B cell (primary cell): ENCODE measurements at regions not wholly inside any gene's neighbourhood (a gene's known extent, or its start where the extent isn't known, plus 50 kb on each side); places are given as distances from the start of the nearest gene placed in this dataset.

Experiments used
- ATAC-seq: fragments of 200-7000 bp; cut with Tn5 transposase; one replicate; pipeline ENCODE4 v1.10.0; 2021; ENCODE audit warnings: low read depth, mild to moderate bottlenecking, moderate number of reproducible peaks, moderate library complexity
- CTCF ChIA-PET: fragments of 350-600 bp; sonication (Branson Sonifier 250); formaldehyde crosslinking; loops from one replicate; lab custom pipeline; 2021; ENCODE audit warnings: antibody characterized with exemption, inconsistent platforms; lab: Charles Lee
- POLR2A ChIA-PET: fragments of 350-600 bp; sonication (Branson Sonifier 250); formaldehyde crosslinking; loops from one replicate; lab custom pipeline; 2021; ENCODE audit warnings: antibody characterized with exemption; lab: Charles Lee
- DNase-seq: peaks from one replicate; pipeline ENCODE4 v3.0.0; 2013
- H2AFZ ChIP-seq: 2 replicates; pipeline ENCODE4 v1.6.1; 2012; ENCODE audit warnings: mild to moderate bottlenecking, low read depth, low read length; ENCODE audit not compliant: insufficient read depth, poor library complexity, severe bottlenecking
- H3K27ac ChIP-seq, 2 donors: 1 replicate in 1 of 2; 2 replicates in 1 of 2; pipeline ENCODE4 v1.5.1; 2012 to 2013; ENCODE audit warnings: low read length in 2 of 2, mild to moderate bottlenecking in 2 of 2, moderate library complexity in 1 of 2
- H3K27me3 ChIP-seq, 4 experiments: fragments of 200-600 bp in 1 of 4; sonication (generic) in 1 of 4; replicated peaks in 1 of 4; 1 replicate in 2 of 4; 2 replicates in 2 of 4; pipeline versions ENCODE4 v1.6.1 to v1.7.0; 2013 to 2016; ENCODE audit warnings: low read length in 3 of 4, mild to moderate bottlenecking in 2 of 4, mixed read lengths in 1 of 4, moderate library complexity in 1 of 4; ENCODE audit not compliant: insufficient read depth in 4 of 4, control insufficient read depth in 3 of 4; ENCODE audit errors: control extremely low read depth in 1 of 4
- H3K36me3 ChIP-seq, 2 experiments: replicated peaks in 1 of 2; 1 replicate in 1 of 2; 2 replicates in 1 of 2; pipeline versions ENCODE4 v1.6.1 to v1.7.1; 2013; ENCODE audit warnings: low read length in 1 of 2; ENCODE audit not compliant: insufficient read depth in 2 of 2, control insufficient read depth in 1 of 2; ENCODE audit errors: control extremely low read depth in 1 of 2, extremely low read depth in 1 of 2
- H3K4me1 ChIP-seq, 2 donors: fragments of 200-600 bp in 1 of 2; sonication (generic) in 1 of 2; 1 replicate in 1 of 2; 2 replicates in 1 of 2; pipeline versions ENCODE4 v1.5.1 to v1.6.1; 2013 to 2017; ENCODE audit warnings: low read length in 2 of 2; ENCODE audit not compliant: control insufficient read depth in 2 of 2, insufficient read depth in 2 of 2
- H3K4me2 ChIP-seq: replicated peaks from 2 replicates; pipeline ENCODE3; 2012; ENCODE audit warnings: mild to moderate bottlenecking, low read depth, low read length; ENCODE audit not compliant: poor library complexity, severe bottlenecking
- H3K4me3 ChIP-seq, 5 experiments: fragments of 200-600 bp in 1 of 5; sonication (generic) in 1 of 5; 1 replicate in 3 of 5; 2 replicates in 2 of 5; pipeline versions ENCODE4 v1.5.1 to v1.7.0; 2011 to 2016; ENCODE audit warnings: low read length in 4 of 5, mild to moderate bottlenecking in 4 of 5, low read depth in 2 of 5, control low read depth in 1 of 5, moderate library complexity in 1 of 5; ENCODE audit not compliant: insufficient read depth in 1 of 5; ENCODE audit errors: control extremely low read depth in 1 of 5, extremely low read depth in 1 of 5
- H3K79me2 ChIP-seq: fragments of 200-600 bp; sonication (generic); one replicate; pipeline ENCODE4 v1.6.0; 2016; ENCODE audit warnings: low read length; ENCODE audit not compliant: control insufficient read depth, insufficient read depth
- H3K9ac ChIP-seq: fragments of 200-600 bp; sonication (generic); 2 replicates; pipeline ENCODE4 v1.6.1; 2017; ENCODE audit warnings: mild to moderate bottlenecking, low read length, moderate library complexity
- H3K9me3 ChIP-seq, 3 donors: one replicate each; pipeline versions ENCODE4 v1.6.1 to v1.7.1; 2013; ENCODE audit warnings: low read length in 2 of 3; ENCODE audit not compliant: control insufficient read depth in 2 of 3, insufficient read depth in 1 of 3; ENCODE audit errors: control extremely low read depth in 1 of 3
- H4K20me1 ChIP-seq: 2 replicates; pipeline ENCODE4 v1.6.0; 2012; ENCODE audit warnings: mild to moderate bottlenecking, low read length; ENCODE audit not compliant: insufficient read depth, control insufficient read depth, poor library complexity, severe bottlenecking
- H3K27ac Mint-ChIP-seq: one replicate; pipeline ENCODE4 v1.8.0; 2021; ENCODE audit warnings: mixed read lengths
- H3K27me3 Mint-ChIP-seq: one replicate; pipeline ENCODE4 v1.8.0; 2021; ENCODE audit warnings: mixed read lengths
- H3K4me1 Mint-ChIP-seq: one replicate; pipeline ENCODE4 v1.8.0; 2021; ENCODE audit warnings: mixed read lengths
- H3K4me3 Mint-ChIP-seq: one replicate; pipeline ENCODE4 v1.8.0; 2021; ENCODE audit warnings: mixed read lengths
- H3K9me3 Mint-ChIP-seq: one replicate; pipeline ENCODE4 v1.8.0; 2022; ENCODE audit warnings: mixed read lengths; ENCODE audit not compliant: insufficient read depth
- CTCF ChIP-seq: fragments of 200-600 bp; IDR thresholded peaks from one replicate; pipeline ENCODE4 v1.8.0; 2022; ENCODE audit warnings: antibody characterized with exemption, mild to moderate bottlenecking
- EZH2 ChIP-seq: IDR thresholded peaks from 2 replicates; pipeline ENCODE4 v1.6.1; 2012; ENCODE audit warnings: borderline replicate concordance, low read depth, mild to moderate bottlenecking, moderate library complexity, low read length; ENCODE audit not compliant: insufficient read depth, poor library complexity, severe bottlenecking
- WGBS: methylation state at CpG from one replicate; pipeline ENCODE4 v1.1.5; 2013; ENCODE audit warnings: missing lambda C conversion rate; ENCODE audit not compliant: insufficient coverage; 5-methylcytosine and 5-hydroxymethylcytosine counted together
- intact Hi-C: fragments of 100-400 bp; cut with micrococcal nuclease; formaldehyde crosslinking; loops from one replicate; pipeline ENCODE4 v1.10.0; 2022

- TF ChIP-seq CTCF (no peak), EZH2 (no peak)
- ATAC-seq = no peak
These were observed 212.1 kb upstream of the MARCKS start for GRCh38 chr6:113644861-113645575.

GRCh38 chr6:113645576-113645970, 211.6 kb upstream of the MARCKS start:
- H3K9me3 Mint-ChIP-seq = no peaks in the 10 kb centered on the region
- TF ChIP-seq CTCF = no peak
- no peak for TF ChIP-seq EZH2
- Histone ChIP-seq H3K4me3 (no peak overlapping the region), H2AFZ (no peak overlapping the region), H3K9ac (no peak overlapping the region), H4K20me1 (no peaks in the 10 kb centered on the region), H3K79me2 (no peaks in the 10 kb centered on the region), H3K4me2 (peak overlapping the region; percentile 2), H3K27ac (peak overlapping the region in 1 of 2 donors; percentile 42), H3K9me3 (no peaks in the 10 kb centered on the region), H3K4me1 (peaks cover 37 to 40% of the 10 kb centered on the region in 2 donors), H3K27me3 (no peaks in the 10 kb centered on the region), H3K36me3 (no peaks in the 10 kb centered on the region)
- peaks cover 67% of the 10 kb centered on the region for H3K4me1 Mint-ChIP-seq
- DNase-seq (no peak), ATAC-seq (no peak)
- H3K27me3 Mint-ChIP-seq = no peaks in the 10 kb centered on the region
- POLR2A ChIA-PET = interaction anchor here (1.6 kb wide), 1 partner anchor 213 kb away, joined by 4 read pairs; no protein-coding TSS in a partner anchor
- 86% methylated on average over 3 of the region's 4 CpGs for WGBS
- H3K27ac Mint-ChIP-seq = peak overlapping the region; percentile 71
- H3K4me3 Mint-ChIP-seq = no peak overlapping the region
- intact Hi-C loops = no loop called here
- CTCF ChIA-PET = interaction anchor here (2.0 kb wide), 1 partner anchor 8 kb away, joined by 5 read pairs; no protein-coding TSS in a partner anchor

More at GRCh38 chr6:113644861-113645575, 212.1 kb upstream of the MARCKS start:
- H3K4me3 ChIP-seq = no peak overlapping the region
- WGBS = 83% methylated on average over 8 of the region's 13 CpGs
- Mint-ChIP-seq H3K27ac (peak overlapping the region; percentile 71), H3K9me3 (no peaks in the 10 kb centered on the region), H3K4me3 (no peak overlapping the region), H3K27me3 (no peaks in the 10 kb centered on the region), H3K4me1 (peaks cover 61% of the 10 kb centered on the region)
- peak overlapping the region in 1 of 2 donors; percentile 42 for H3K27ac ChIP-seq
- no peak overlapping the region for H3K9ac ChIP-seq
- CTCF ChIA-PET = no interaction called here
- H3K4me2 ChIP-seq = peak overlapping the region; percentile 2
- no peaks in the 10 kb centered on the region for H3K79me2 ChIP-seq
- POLR2A ChIA-PET = no interaction called here
- no peaks in the 10 kb centered on the region for H3K9me3 ChIP-seq
- H3K36me3 ChIP-seq = no peaks in the 10 kb centered on the region
- H3K4me1 ChIP-seq = peaks cover 33 to 35% of the 10 kb centered on the region in 2 donors
- H2AFZ ChIP-seq = no peak overlapping the region
- DNase-seq = no peak
- no peaks in the 10 kb centered on the region for H4K20me1 ChIP-seq
- H3K27me3 ChIP-seq = no peaks in the 10 kb centered on the region
- intact Hi-C loops = no loop called here
